GM18519 (cell line): ENCODE measurements at regions not wholly inside any gene's neighbourhood (a gene's known extent, or its start where the extent isn't known, plus 50 kb on each side); places are given as distances from the start of the nearest gene placed in this dataset.
"Not testable (repeated sequence)": the region's sequence is repeated elsewhere in the genome, so short reads cannot be mapped to it uniquely, and the experiment has no call there.

ENCODE experiments used
- ATAC-seq: cut with Tn5 transposase; IDR thresholded peaks from one replicate; pipeline ENCODE4 v1.9.1; 2021; ENCODE audit warnings: mild to moderate bottlenecking, moderate library complexity; ENCODE audit not compliant: unreplicated experiment, low FRiP score

DNA sequence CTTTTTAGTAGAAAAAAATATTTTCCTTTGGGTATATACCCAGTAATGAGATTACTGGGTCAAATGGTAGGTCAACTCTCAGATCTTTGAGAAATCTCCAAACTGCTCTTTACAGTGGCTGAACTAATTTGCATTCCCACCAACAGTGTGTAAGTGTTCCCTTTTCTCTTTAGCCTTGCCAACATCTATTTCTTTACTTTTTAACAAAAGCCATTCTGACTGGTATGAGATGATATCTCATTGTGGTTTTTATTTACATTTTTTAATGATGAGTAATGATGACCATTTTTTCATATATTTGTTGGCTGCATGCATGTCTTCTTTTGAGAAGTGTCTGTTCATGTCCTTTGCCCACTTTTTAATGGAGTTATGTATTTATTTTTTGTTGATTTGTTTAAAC is 1086.2 kb upstream of the GJE1 start:
- ATAC-seq: not testable (repeated sequence)

DNA sequence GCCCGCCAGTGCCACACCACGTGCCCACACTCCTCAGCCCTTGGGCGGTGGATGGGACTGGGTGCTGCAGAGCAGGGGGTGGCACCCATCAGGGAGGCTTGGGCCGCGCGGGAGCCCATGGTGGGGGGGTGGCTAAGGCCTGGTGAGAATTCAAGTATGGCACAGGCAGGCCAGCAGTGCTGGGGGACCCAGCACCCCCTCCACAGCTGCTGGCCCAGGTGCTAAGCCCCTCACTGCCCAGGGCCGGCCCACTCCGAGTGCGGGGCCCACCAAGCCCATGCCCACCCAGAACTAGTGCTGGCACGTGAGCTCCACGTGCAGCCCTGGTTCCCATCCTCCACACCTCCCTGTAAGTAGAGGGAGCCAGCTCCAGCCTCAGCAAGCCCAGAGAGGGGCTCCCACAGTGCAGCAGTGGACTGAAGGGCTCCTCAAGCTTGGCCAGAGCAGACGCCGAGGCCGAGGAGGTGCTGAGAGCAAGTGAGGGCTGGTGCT is 1091.1 kb upstream of the GJE1 start:
- ATAC-seq: no peak

GRCh38 chr6:141035312-141036200 is 1097.2 kb upstream of the GJE1 start:
- no peak for ATAC-seq

- ATAC-seq: no peak
Measured at GRCh38 chr6:141033101-141033500, 1099.6 kb upstream of the GJE1 start.

DNA sequence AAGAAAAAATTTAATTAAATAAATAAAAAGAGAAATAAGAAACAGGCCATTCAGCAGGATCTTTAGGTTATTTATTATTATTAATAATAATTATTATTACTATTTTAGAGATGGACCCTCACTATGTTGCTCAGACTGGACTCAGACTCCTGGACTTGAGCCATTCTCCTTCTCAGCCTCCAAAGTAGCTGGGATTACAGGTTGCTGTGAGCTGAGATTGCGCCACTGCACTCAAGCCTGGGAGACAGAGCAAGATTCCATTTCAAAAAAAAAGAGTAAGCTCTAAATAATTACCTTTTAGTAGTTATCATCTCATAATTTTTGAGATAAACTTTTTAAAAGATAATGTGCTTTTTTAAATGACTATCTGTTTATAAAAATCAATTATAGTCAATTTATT is 1102.8 kb upstream of the GJE1 start:
- ATAC-seq: no peak

GRCh38 chr6:141028791-141029280 is 1103.9 kb upstream of the GJE1 start:
- no peak for ATAC-seq

DNA sequence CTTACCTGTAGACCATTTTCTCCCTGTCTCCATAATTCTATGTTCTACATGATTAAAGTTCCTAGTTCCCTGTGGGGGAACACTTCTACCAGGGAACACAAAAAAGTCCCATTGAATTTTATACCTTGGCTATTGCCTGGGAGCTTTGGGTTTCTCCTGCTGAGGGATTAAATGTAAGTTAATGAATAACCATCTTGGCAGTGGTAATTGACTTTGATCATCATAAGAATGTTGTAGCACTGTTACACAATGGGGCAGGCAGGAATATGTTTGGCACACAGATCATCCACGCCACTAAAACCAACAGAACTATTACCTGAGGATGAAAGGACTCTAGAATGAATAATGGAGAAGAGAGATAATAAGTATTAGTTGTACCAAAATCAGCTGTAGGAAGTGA is 1106.2 kb upstream of the GJE1 start:
- no peak for ATAC-seq

- no peak for ATAC-seq
Measured at GRCh38 chr6:141024526-141024925, 1108.2 kb upstream of the GJE1 start.

DNA sequence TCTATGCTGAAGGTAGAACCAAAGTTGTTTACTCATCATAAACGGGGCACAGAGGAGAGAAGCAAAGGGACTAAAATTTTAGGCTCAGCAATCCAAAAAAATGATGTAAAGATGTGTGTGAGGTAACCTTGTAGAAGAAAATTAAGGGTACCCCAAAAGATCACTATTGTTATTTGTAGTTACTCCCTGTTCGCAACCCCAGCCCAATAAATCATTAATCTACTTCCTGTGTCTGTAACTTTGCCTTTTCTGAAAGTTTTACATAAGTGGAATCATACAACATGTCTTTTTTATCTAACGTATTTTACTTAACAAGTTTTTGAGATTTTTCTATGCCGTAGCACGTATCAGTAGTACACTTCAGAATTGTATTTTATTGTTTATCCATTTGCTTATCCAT is 1114.8 kb upstream of the GJE1 start:
- ATAC-seq: no peak

GRCh38 chr6:141000917-141001316 is 1131.8 kb upstream of the GJE1 start:
- ATAC-seq: no peak

GRCh38 chr6:140993515-140993914 is 1139.2 kb upstream of the GJE1 start:
- no peak for ATAC-seq

DNA sequence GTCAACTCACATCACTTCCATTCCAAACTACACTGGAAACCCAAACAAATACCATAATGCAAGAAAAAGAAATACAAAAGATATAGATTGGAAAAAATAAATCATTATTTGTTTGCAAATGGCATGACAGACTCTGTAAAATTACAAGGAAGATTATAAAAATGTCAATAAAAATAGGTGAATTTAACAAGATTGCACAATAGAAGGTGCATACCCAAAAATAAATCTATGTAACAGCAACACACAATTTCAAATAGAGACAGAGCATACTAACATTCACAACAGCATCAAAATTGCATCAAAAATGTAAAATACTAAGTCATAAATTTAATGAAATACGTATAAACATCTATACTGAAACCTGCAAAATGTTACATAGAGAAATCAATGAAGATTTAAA is 1140.0 kb upstream of the GJE1 start:
- no peak for ATAC-seq

DNA sequence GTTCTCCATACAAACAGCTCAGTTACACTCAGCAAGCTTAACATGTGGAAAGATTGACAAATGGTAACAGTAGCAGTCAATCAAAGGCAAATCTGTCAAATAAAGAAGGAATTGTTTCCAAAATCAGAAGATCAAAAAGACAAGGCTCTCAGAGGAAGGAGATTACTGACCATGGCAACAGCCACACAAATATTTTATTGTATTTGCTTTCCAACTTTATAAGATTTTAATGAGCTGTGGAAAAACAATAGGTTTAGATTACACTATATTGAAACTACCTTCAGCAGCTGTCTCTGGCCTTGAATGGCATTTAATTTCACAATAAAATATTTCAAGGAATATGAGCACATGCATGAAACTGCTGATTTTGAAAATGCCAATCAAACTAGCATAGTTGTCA is 1143.9 kb upstream of the GJE1 start:
- ATAC-seq: no peak

GRCh38 chr6:140987364-140988155 is 1145.2 kb upstream of the GJE1 start:
- ATAC-seq: no peak

DNA sequence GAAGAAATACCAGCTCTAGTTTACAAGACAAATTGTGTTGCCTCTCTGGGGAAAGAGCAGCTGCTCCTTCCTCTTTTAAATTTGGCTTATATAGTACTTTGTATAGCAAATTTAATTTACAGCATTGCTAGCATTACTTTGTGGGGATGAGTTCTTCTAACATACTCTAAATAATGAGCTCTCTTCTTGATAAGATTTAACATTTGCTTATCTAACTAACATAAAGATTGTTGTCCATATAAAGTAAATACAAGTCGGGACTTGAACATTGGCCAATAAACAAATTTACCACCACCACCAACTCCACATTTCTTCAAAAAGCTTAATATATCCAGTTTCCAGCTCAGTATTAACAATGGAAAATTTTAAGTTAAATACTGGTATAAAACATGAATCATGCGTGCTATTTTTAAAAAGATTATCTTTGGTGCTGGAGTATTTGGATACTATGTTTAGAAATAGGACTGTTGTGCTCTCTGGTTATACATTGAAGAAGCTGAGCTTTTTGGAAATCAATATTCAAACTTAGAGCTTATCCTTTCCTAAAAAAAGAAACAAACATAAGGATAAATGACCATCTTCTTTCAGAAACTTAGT is 1146.9 kb upstream of the GJE1 start:
- ATAC-seq: no peak

DNA sequence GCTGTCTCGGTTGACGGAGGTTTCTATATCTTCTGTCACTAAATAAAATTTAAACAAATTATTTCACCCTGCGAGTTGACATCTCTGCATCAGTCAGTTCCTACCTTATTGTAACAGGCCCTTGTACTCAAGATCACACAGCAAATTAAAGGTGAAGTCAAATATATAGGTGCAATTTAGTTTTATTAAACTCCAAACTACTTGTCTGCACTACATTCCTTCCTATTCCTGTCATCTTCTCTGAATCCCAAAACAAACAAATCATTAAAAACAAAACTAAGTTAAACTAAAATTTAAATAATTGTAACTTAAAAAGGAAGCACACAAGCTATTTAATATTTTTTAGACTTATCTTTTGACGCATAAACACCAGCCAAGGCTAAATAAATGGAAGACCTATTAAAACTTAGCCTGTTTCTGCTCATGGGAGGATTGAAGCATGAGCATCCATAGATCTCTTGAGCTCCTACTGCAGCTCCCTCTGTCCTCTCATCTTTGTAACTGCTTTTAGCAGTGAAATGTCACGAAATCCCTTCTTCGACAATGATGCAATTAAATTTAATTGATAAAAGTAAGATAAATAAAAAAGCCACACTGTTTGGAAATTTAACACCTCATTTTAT is 1152.3 kb upstream of the GJE1 start:
- no peak for ATAC-seq

- no peak for ATAC-seq
Measured at GRCh38 chr6:140979642-140980091, 1153.1 kb upstream of the GJE1 start.

DNA sequence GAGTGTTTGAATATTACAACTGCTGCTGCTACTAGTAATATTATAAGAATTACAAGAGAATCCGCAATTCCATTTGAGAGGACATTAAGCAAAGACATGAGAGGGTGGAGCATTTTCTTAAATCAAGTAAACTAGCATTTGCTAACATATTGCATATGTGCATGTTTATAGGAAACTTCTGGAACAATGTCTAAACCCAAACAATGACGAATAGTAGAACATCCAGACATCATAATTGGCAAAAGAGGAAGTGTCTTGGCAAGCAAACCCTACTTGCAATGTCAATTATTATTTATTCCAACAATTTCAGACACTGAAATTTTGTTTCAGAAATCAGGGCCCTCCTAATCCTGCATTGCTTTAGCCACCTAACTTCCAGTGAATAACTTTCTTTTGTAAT is 1155.3 kb upstream of the GJE1 start:
- ATAC-seq: no peak

GRCh38 chr6:140976806-140977205 is 1155.9 kb upstream of the GJE1 start:
- no peak for ATAC-seq

DNA sequence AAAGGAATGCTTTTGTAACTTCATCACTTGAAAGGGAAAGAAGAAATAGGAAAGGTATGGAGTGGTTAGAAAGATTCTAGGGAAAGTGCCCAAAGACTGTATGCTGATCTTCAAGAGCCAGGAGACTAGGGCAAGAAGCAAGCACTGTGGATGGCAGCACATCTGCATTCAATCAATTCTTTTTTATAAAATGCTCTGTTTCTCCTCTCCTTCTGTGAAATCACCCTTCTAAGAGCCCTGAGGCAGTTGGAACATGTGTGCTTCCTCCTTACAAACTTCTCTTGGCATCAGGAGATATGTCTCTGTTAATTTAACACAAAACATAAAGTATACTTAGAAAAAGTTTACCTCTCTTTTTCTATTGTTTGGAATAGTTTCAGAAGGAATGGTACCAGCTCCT is 1162.2 kb upstream of the GJE1 start:
- ATAC-seq: no peak
